Thyroid gland (tissue), 4 donors: ENCODE measurements at regions not wholly inside any gene's neighbourhood (a gene's known extent, or its start where the extent isn't known, plus 50 kb on each side); places are given as distances from the start of the nearest gene placed in this dataset.

ENCODE experiments used
- DNase-seq, 2 donors: peaks; one replicate each; pipeline ENCODE4 v3.0.0-alpha.2; 2019
- H3K27ac ChIP-seq, 3 donors: fragments of 200-600 bp; sonication (generic); 1 replicate in 2 of 3; 2 replicates in 1 of 3; pipeline ENCODE4 v1.5.1; 2016 to 2019; ENCODE audit warnings: mild to moderate bottlenecking in 1 of 3, moderate library complexity in 1 of 3
- H3K27me3 ChIP-seq: fragments of 200-600 bp; sonication (generic); one replicate; pipeline ENCODE4 v1.5.1; 2019
- H3K36me3 ChIP-seq, 2 donors: fragments of 200-600 bp; sonication (generic); one replicate each; pipeline ENCODE4 v1.5.1; 2016 to 2019
- H3K4me1 ChIP-seq, 2 donors: fragments of 200-600 bp; sonication (generic); one replicate each; pipeline ENCODE4 v1.5.1; 2017 to 2019
- H3K4me3 ChIP-seq, 3 donors: fragments of 200-600 bp; sonication (generic); replicated peaks in 1 of 3; 1 replicate in 2 of 3; 2 replicates in 1 of 3; pipeline ENCODE4 v1.5.1; 2016; ENCODE audit warnings: mild to moderate bottlenecking in 1 of 3
- H3K9me3 ChIP-seq: fragments of 200-600 bp; sonication (generic); one replicate; pipeline ENCODE4 v1.5.1; 2017
- CTCF ChIP-seq, 6 experiments: fragments of 200-600 bp in 3 of 6; fragments of 450-650 bp in 3 of 6; sonication (generic) in 3 of 6; IDR thresholded peaks; one replicate each; pipeline ENCODE4 v1.5.1; 2016 to 2019; ENCODE audit warnings: antibody characterized with exemption in 6 of 6, mild to moderate bottlenecking in 2 of 6, inconsistent platforms in 1 of 6, moderate library complexity in 1 of 6
- POLR2A ChIP-seq, 2 donors: fragments of 450-650 bp; IDR thresholded peaks; one replicate each; pipeline ENCODE4 v1.6.1; 2017; ENCODE audit warnings: antibody characterized with exemption in 2 of 2, mild to moderate bottlenecking in 2 of 2, moderate library complexity in 1 of 2
- WGBS, 2 donors: methylation state at CpG; one replicate each; pipeline ENCODE4 v1.1.5; 2017; 5-methylcytosine and 5-hydroxymethylcytosine counted together
- intact Hi-C: fragments of 100-400 bp; cut with DNase I; formaldehyde crosslinking; loops from one replicate; pipeline ENCODE4 v1.15.1; 2023

- intact Hi-C loops, result no loop called here
- no peaks in the 10 kb centered on the region for H3K36me3 ChIP-seq
- no peaks in the 10 kb centered on the region for H3K9me3 ChIP-seq
- TF ChIP-seq CTCF (IDR thresholded peaks at IDR 0.05) (no peak), POLR2A (IDR thresholded peaks at IDR 0.05) (no peak)
- no peak overlapping the region for H3K4me3 ChIP-seq
- no peak overlapping the region for H3K27ac ChIP-seq
- no peaks in the 10 kb centered on the region for H3K27me3 ChIP-seq
- H3K4me1 ChIP-seq, result no peaks in the 10 kb centered on the region
- peak in 1 of 2 donors; percentile 25 for DNase-seq
- WGBS, 2 donors, result 67 to 78% methylated on average over 7 of the region's 7 CpGs
These were observed 157.5 kb downstream of the NUP210 start for GRCh38 chr3:13262493-13263211.

GRCh38 chr3:13261892-13262291 lies 158.2 kb downstream of the NUP210 start:
- intact Hi-C loops, result no loop called here
- no peak overlapping the region for H3K4me3 ChIP-seq
- H3K4me1 ChIP-seq, result no peaks in the 10 kb centered on the region
- WGBS, 2 donors, result 63 to 66% methylated on average over 6 of the region's 6 CpGs
- no peaks in the 10 kb centered on the region for H3K36me3 ChIP-seq
- no peak for TF ChIP-seq POLR2A (IDR thresholded peaks at IDR 0.05)
- no peak for TF ChIP-seq CTCF (IDR thresholded peaks at IDR 0.05)
- no peak overlapping the region for H3K27ac ChIP-seq
- no peaks in the 10 kb centered on the region for H3K27me3 ChIP-seq
- peak in 1 of 2 donors; percentile 11 for DNase-seq
- no peaks in the 10 kb centered on the region for H3K9me3 ChIP-seq

DNA sequence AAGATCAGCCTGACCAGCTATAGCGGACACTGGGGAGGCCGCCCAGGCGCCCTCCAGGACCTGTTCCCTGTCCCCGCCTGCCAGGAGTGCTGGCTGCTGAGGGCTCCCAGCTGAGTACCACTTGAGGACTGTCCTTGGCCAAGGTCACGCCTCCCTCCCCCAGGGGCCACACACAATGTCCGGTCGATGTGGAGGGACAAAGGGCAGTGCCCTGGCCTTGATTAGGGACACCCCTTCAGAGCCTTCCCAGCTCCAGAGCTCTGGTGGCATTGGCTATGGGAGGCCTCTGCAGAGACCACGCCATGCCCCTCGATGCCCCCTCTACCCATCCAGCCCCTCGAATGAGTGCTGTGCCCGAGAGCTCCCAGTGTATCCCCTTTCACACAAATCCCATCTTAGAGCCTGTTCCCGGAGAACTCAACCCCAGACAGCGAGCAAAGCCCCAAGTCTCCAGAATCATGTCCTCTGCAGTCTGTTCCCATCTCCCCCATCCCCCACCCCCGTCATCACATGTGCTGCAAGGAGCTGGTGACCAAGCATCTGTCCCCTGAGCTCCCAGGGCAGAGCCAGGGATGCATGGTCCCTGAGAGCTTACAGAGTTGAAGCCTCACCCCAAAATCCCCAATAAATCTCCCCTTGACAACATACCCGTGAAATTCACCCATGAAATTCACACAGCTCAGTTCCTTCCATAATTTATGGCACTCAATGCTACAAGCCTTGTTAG lies 158.9 kb downstream of the NUP210 start:
- no peak overlapping the region for H3K4me3 ChIP-seq
- H3K36me3 ChIP-seq, result no peaks in the 10 kb centered on the region
- no peaks in the 10 kb centered on the region for H3K4me1 ChIP-seq
- WGBS, 2 donors, result 72 to 81% methylated on average over 13 to 14 of the region's 15 CpGs
- intact Hi-C loops, result no loop called here
- H3K27me3 ChIP-seq, result no peaks in the 10 kb centered on the region
- TF ChIP-seq POLR2A (IDR thresholded peaks at IDR 0.05) (no peak), CTCF (IDR thresholded peaks at IDR 0.05) (no peak)
- peak in 1 of 2 donors; percentile 6 for DNase-seq
- H3K27ac ChIP-seq, result no peak overlapping the region
- no peaks in the 10 kb centered on the region for H3K9me3 ChIP-seq

DNA sequence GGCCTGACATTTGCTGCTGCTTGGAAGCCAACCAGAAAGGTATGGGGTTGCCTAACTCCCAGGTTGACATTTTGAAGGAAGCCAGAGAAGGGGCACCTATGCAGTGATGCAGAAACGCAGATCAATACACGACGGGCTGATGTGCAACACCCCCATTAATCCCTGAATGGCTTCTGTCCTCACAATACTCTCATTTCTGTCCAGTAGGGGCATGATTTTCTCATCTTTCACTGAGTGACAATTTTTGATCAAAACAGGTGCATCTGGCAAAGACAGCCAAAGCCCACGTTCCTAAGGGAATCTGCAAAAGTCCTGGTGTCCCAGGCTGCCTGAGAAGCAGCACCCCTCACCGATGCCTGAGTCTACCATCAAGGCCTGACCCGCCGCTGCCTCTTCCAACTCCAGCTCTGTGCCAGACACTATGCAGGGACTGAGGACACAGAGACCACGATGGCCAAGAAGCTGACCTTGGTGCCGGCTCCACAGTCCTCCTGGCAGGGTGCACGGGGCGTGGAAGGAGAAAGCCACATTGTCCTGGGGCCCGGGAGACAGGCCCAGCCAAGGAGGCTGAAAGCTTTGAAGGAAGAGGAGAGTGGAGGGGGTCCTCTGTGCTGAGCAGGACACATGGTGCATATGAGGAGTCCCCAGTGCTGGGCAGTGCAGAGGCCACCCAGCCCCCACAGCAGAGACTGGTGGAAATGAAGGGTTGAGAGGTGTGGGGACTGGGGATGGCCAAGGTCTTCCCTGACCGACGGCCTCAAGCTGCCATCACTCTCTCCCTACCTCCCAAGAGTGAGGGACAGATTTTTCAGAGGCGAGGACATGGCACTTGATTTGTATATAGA lies 159.6 kb downstream of the NUP210 start:
- Histone ChIP-seq H3K4me3 (no peak overlapping the region), H3K27ac (no peak overlapping the region), H3K9me3 (no peaks in the 10 kb centered on the region), H3K4me1 (no peaks in the 10 kb centered on the region), H3K36me3 (no peaks in the 10 kb centered on the region), H3K27me3 (no peaks in the 10 kb centered on the region)
- intact Hi-C loops, result no loop called here
- WGBS, 2 donors, result 79 to 85% methylated on average over 14 to 15 of the region's 15 CpGs
- TF ChIP-seq CTCF (IDR thresholded peaks at IDR 0.05), result no peak
- TF ChIP-seq POLR2A (IDR thresholded peaks at IDR 0.05), result no peak
- no peak for DNase-seq
